IPS DF 6.9 (cell line): ENCODE measurements at regions not wholly inside any gene's neighbourhood (a gene's known extent, or its start where the extent isn't known, plus 50 kb on each side); places are given as distances from the start of the nearest gene placed in this dataset.

Experiments
- DNase-seq: peaks from one replicate; pipeline ENCODE4 v3.0.0-alpha.2; 2013; ENCODE audit warnings: low read depth, low spot score
- H3K27ac ChIP-seq: one replicate; pipeline ENCODE4 v1.5.1; 2013; ENCODE audit warnings: low read length, control low read depth
- H3K27me3 ChIP-seq: 2 replicates; pipeline ENCODE4 v1.6.1; 2013; ENCODE audit warnings: mild to moderate bottlenecking, low read length; ENCODE audit not compliant: control insufficient read depth, insufficient read depth
- H3K36me3 ChIP-seq: 2 replicates; pipeline ENCODE4 v1.6.1; 2013; ENCODE audit warnings: low read length; ENCODE audit not compliant: control insufficient read depth, insufficient read depth
- H3K4me1 ChIP-seq: 2 replicates; pipeline ENCODE4 v1.6.1; 2013; ENCODE audit warnings: low read length; ENCODE audit not compliant: control insufficient read depth, insufficient read depth
- H3K4me3 ChIP-seq: 2 replicates; pipeline ENCODE4 v1.5.1; 2013; ENCODE audit warnings: mild to moderate bottlenecking, low read length
- H3K9me3 ChIP-seq: 2 replicates; pipeline ENCODE4 v1.6.1; 2013; ENCODE audit warnings: low read length, inconsistent platforms; ENCODE audit not compliant: control insufficient read depth, insufficient read depth
- WGBS: extraction: QIAGEN DNeasy Blood & Tissue Kit; methylation state at CpG from one replicate; pipeline ENCODE4 v1.1.7; 2013; ENCODE audit warnings: mixed read lengths, missing lambda C conversion rate; ENCODE audit not compliant: insufficient read length, insufficient coverage; 5-methylcytosine and 5-hydroxymethylcytosine counted together

DNA sequence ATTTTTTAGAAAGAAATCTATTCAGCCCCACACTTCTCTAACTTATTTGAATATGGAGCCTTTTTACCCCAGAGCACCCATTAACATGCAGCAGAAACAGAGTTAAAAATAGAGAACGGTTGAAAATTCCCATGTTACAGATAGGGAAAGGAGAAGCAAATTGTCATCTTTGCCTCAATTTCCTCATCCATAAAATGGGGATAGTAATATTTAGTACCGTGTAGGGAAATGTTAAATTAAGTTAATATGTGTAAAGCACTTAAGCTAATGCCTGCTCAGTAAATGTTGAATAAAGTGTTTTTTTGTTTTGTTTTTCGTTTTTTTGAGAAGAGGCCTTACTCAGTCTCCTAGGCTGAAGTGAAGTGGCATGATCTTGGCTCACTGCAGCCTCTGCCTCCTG, 50.3 kb downstream of the NAV1 start:
- no peaks in the 10 kb centered on the region for H3K36me3 ChIP-seq
- no peaks in the 10 kb centered on the region for H3K27me3 ChIP-seq
- H3K9me3 ChIP-seq = no peaks in the 10 kb centered on the region
- DNase-seq = no peak
- H3K27ac ChIP-seq = no peak overlapping the region
- H3K4me1 ChIP-seq = peaks cover 10% of the 10 kb centered on the region
- H3K4me3 ChIP-seq = no peak overlapping the region
- 100% methylated on average over 1 of the region's 3 CpGs for WGBS

DNA sequence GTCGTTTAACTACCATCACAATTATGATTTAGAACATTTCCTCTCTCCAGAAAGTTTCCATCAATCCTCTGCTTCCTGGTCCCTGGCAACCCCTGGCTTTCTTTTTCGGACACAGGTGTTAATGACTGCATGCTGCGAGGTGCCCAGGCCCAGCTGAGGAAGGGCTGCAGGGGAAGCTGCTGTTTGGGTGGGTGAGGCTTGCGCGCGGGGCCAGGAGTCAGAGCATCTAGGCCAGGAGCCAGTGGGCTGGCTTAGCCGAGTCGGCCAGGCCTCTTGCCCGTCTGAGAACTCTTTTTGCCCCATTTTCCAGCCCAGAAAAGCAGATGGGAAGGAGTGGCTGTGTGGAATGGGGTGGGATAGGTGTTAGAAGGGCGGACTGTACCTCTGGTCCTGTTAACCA, 51.5 kb downstream of the NAV1 start:
- no peak overlapping the region for H3K27ac ChIP-seq
- no peak for DNase-seq
- WGBS = no CpG with 5 or more reads among the region's 10 CpGs
- peaks cover 12% of the 10 kb centered on the region for H3K4me1 ChIP-seq
- no peaks in the 10 kb centered on the region for H3K27me3 ChIP-seq
- H3K9me3 ChIP-seq = no peaks in the 10 kb centered on the region
- no peaks in the 10 kb centered on the region for H3K36me3 ChIP-seq
- no peak overlapping the region for H3K4me3 ChIP-seq

DNA sequence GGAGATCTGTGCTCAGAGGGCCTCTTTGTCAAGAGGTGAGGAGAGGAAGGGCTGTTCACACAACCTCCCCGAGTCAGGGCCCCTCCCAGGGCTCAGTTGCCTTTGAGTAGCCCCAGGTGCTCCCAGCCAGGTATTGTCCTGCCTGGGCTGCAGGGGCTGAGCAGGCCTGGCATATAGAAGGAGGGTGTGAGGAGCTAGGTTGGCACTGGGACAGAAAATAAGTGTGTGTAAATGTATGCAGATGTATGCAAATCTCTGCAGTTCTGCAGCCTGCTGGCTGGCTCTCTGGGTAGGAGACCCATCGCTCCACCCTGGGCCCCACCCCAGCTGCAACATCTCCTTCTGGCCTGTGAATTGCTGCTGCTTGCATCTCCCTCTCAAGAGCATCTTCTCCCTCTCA, 52.4 kb downstream of the NAV1 start:
- Histone ChIP-seq H3K36me3 (no peaks in the 10 kb centered on the region), H3K27ac (no peak overlapping the region), H3K9me3 (no peaks in the 10 kb centered on the region), H3K4me1 (peaks cover 12% of the 10 kb centered on the region), H3K4me3 (no peak overlapping the region), H3K27me3 (no peaks in the 10 kb centered on the region)
- no CpG with 5 or more reads among the region's 2 CpGs for WGBS
- DNase-seq = no peak

DNA sequence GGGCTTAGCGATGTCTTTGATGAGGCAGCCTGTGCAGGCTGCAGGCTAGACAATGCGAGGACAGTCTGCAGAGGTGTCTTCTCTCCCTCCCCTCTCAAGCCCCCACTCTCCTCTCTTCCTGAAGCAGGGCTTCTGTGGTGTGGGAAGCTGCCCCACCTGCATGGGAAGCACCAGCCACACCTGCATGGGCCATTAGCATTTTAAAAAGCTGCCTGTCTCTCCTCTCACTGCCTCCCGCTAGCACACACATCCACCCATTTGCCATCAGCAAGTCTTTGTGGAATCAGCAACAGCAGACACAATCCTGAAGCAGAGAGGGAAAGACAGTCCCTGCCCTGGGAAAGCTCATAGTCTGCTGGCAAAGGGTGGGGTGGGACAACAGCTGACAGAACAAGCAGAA, 53.1 kb downstream of the NAV1 start:
- no peak for DNase-seq
- Histone ChIP-seq H3K4me3 (no peak overlapping the region), H3K36me3 (no peaks in the 10 kb centered on the region), H3K27me3 (no peaks in the 10 kb centered on the region), H3K27ac (no peak overlapping the region), H3K4me1 (peaks cover 12% of the 10 kb centered on the region), H3K9me3 (no peaks in the 10 kb centered on the region)
- no CpG with 5 or more reads among the region's 3 CpGs for WGBS

DNA sequence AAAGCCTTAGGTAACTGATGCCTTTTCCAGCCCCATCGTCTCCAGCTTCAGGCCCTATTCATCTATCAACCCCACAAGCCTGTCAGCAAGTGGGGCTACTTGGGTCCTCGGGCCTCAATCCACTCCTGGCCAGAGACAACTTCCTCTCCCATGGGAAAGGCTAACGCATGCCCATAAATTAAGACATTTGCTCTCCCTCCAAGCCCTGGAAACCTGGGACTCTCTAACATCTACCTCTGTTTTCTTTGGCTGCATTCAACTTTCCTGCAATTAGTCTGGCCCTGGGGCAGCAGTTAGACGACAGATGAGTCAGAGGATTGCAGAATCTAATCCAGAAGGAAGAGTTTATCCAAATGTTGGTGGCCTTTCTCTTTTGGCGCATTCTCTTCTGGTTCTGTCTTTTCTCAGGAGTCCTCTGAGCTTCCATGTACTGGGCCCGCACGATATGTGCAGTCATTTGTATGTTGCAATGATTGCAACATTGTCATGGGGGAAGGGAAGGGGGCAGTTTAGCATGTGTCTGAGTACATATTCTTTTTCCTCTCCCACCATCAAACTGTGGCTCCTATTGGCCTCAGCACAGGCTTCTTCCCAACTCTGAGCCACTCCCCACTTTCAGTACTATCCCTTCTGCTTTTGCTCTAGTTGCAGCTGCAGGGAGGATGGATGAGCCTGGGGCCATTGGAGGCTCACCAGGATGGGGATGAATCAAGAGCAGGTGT, 54.4 kb downstream of the NAV1 start:
- no peaks in the 10 kb centered on the region for H3K36me3 ChIP-seq
- H3K9me3 ChIP-seq = no peaks in the 10 kb centered on the region
- peaks cover 12% of the 10 kb centered on the region for H3K4me1 ChIP-seq
- no peaks in the 10 kb centered on the region for H3K27me3 ChIP-seq
- no peak overlapping the region for H3K27ac ChIP-seq
- no peak for DNase-seq
- WGBS = no CpG with 5 or more reads among the region's 7 CpGs
- H3K4me3 ChIP-seq = no peak overlapping the region

DNA sequence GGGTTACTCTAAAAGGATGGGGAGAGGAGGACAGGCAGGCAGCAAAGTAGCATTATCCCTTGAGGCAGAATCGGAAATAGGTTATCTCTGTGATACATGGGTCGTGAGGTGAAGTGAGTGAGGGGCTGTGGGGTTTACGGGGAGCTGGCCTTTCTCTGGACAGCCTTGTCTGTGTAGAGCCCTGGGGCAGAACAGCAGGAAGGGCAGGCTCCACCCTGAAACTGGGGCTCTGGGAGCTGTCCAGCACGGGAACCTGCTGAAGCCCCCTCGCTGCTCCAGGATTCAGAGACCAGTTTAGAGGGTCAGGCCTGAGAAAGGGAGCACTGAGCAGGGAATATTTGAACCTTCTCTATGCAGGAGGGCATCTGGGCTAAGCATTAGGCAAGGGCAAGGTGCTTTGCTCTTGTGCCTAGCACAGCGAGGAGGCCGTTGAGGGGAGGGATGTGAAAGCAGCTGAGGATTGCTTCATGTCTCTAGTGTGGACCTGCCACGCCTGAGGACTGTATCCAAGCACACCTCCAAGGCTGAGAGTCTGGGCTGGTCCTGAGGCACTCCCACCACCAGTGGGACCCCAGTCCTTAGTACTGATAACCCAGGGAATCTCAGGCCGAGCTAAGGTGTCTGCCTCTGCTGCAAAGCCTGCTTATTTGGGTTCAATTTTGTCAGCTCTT, 55.8 kb downstream of the NAV1 start:
- H3K27ac ChIP-seq = no peak overlapping the region
- no peak for DNase-seq
- no peaks in the 10 kb centered on the region for H3K9me3 ChIP-seq
- no CpG with 5 or more reads among the region's 9 CpGs for WGBS
- H3K4me3 ChIP-seq = no peak overlapping the region
- no peaks in the 10 kb centered on the region for H3K36me3 ChIP-seq
- peaks cover 12% of the 10 kb centered on the region for H3K4me1 ChIP-seq
- no peaks in the 10 kb centered on the region for H3K27me3 ChIP-seq

DNA sequence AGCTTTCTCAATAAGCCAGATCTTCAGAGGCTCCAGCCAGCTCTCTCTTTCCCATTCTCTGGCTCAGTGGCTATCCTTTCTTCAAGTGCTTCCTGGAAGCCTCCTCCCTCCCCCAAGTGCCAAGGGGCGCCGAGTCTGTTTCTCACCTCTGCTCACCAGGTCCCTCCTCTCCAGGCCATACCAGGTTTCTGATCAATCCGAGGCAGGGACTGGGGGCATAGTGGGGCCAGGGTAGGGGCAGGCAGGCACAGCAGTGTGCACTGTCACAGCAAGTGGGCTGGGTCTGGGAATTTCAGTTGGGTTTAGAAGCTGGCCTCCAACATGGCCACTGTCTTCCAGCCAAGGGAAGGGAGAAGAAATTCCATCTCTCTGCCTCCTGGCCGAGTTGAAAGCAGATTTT, 56.5 kb downstream of the NAV1 start:
- Histone ChIP-seq H3K27me3 (no peaks in the 10 kb centered on the region), H3K27ac (no peak overlapping the region), H3K9me3 (no peaks in the 10 kb centered on the region), H3K4me1 (peaks cover 12% of the 10 kb centered on the region), H3K36me3 (no peaks in the 10 kb centered on the region), H3K4me3 (no peak overlapping the region)
- no CpG with 5 or more reads among the region's 4 CpGs for WGBS
- no peak for DNase-seq

DNA sequence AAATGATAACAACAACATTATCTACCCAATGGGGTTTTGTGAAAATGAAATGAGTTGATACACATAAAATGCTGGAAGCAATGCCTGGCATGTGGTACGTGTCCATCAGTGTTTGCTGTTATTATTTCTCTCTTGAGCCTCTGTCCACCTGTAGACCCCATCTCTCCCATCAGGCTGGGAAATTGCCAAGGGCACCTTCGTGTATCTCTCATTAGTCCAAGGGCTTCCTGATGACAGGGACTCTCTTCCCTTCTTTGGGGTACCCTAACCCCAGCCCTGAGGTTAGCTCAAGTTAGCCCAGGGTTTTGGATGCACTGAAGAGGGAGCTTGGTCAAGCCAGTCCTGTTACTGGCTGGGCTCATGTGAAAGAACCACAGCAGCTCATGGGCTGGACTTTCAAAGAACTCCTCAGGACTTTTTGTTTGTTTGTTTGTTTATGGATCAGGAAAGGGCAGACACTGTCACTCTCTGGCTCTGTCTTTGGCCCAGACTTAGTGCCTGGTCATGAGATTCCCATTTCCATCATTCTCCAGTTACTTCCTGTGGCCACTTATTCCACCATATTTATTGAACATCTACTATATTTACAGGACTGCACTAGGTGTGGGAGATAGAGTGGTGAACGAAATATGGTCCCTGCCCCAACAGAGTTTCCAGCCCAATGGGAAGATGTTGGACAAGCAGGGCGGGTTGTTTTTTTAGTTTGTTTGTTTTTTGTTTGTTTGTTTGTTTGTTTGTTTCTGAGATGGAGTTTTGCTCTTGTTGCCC, 57.4 kb downstream of the NAV1 start:
- no peaks in the 10 kb centered on the region for H3K27me3 ChIP-seq
- no peaks in the 10 kb centered on the region for H3K36me3 ChIP-seq
- H3K4me3 ChIP-seq = no peak overlapping the region
- WGBS = no CpG with 5 or more reads among the region's 4 CpGs
- H3K4me1 ChIP-seq = peaks cover 6% of the 10 kb centered on the region; the same call in 1 of the 2 replicates
- DNase-seq = no peak
- no peaks in the 10 kb centered on the region for H3K9me3 ChIP-seq
- H3K27ac ChIP-seq = no peak overlapping the region

DNA sequence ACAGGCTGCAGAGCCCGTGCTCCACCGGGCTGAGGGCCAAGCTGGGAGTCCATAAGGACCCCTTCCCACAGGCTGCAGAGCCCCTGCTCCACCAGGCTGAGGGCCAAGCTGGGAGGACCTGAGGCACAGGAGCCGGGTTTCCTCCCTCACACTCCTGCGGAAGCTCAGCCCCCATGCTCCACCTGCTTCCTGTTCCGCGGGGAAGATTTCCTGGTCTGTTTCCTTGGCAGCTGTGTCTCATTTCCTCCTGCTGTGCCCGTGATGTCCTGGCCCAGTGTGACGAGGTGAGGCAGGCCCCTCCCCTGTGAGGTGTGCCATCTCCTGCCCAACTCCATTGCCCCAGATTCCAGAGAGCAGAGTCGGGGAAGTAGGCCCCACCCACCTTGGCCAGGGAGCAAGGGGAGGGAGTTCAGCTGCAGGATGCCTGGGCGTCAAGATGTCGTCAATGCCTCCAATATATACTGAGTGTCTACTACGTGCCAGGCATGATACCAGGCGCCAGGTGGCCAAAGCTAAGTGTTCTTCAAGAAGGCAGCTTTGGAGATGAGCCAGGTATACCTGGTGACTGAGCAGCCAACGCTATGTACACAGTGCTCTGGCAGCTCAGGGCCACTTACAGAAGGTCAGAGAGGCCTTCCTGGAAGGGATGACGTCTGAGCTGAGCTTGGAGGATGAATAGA, 58.8 kb downstream of the NAV1 start:
- no peaks in the 10 kb centered on the region for H3K9me3 ChIP-seq
- H3K4me1 ChIP-seq = 0 out of 2 replicates have a peak, but pooled peaks cover 1% of the 10 kb centered on the region
- H3K36me3 ChIP-seq = no peaks in the 10 kb centered on the region
- no peak overlapping the region for H3K4me3 ChIP-seq
- H3K27me3 ChIP-seq = no peaks in the 10 kb centered on the region
- no CpG with 5 or more reads among the region's 15 CpGs for WGBS
- H3K27ac ChIP-seq = no peak overlapping the region
- no peak for DNase-seq

DNA sequence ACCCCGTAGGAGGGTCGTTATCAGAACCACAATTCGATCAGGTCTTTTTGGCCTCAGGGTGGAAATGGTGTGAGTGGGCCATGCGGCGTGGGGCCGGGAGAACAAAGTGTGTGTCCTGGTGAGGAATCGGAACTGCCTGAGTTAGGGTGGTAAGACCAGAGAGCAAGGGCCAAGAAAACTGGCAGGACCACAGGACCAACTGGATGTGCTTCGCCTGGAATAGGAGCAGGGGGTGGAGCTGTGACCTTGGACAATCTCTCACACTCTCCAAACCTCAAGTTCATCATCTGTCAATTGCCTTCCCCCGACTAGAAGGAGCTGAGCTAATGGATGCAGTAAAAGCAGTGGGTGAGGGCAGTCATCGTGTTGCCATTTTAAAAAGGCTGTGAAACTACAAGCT, 59.5 kb downstream of the NAV1 start:
- Histone ChIP-seq H3K36me3 (no peaks in the 10 kb centered on the region), H3K4me1 (0 out of 2 replicates have a peak, but pooled peaks cover 1% of the 10 kb centered on the region)
- no CpG with 5 or more reads among the region's 10 CpGs for WGBS

More for the DNA sequence above, 59.5 kb downstream of the NAV1 start:
- no peak overlapping the region for H3K27ac ChIP-seq
- H3K9me3 ChIP-seq = no peaks in the 10 kb centered on the region
- DNase-seq = no peak
- no peaks in the 10 kb centered on the region for H3K27me3 ChIP-seq
- H3K4me3 ChIP-seq = no peak overlapping the region
